GM19467 (cell line): ENCODE measurements at regions not wholly inside any gene's neighbourhood (a gene's known extent, or its start where the extent isn't known, plus 50 kb on each side); places are given as distances from the start of the nearest gene placed in this dataset.

Experiments
- ATAC-seq: cut with Tn5 transposase; IDR thresholded peaks from one replicate; pipeline ENCODE4 v1.9.1; 2021; ENCODE audit warnings: mild to moderate bottlenecking, moderate library complexity; ENCODE audit not compliant: unreplicated experiment

DNA sequence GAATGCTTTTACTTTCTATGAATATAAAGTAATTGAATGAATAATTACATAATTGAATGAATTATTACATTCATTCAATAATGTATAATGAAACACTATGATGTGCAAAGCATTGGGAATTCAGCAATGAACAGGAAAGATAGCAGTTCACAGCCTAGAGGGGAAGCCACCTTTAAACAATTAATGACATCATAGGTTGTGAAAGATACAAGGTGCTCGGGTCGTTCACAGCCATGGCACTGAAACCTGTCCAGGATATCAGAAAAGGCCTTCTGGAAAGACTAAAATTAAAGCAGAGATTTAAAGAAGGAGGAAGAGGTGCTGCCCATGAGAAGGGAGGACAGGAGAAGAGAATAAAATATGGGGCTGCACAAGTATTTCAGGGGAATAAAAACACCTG, 171.4 kb upstream of the KLF4 start:
- ATAC-seq: no peak

GRCh38 chr9:107653263-107653821, 163.8 kb upstream of the KLF4 start:
- no peak for ATAC-seq

GRCh38 chr9:107650995-107651394, 161.4 kb upstream of the KLF4 start:
- no peak for ATAC-seq

DNA sequence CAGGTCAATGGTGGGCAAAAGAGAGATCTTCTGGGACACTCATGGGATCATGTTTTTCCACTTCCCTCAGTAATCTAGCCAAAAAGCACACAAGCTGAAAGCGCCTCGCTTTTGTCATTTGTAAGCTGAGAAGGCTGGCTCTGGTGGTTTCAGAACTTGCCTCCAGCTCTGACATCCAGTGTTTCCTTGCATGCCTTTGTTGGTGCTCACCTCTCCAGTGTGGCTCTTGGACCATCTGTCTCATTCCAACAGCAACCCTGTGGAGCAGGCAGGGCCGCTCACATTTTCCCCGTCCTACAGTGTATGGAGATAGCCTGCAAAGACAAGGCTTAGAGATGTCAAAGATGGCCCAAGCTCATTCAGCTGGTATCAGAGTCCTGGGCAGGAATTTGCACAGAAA, 160.8 kb upstream of the KLF4 start:
- no peak for ATAC-seq

GRCh38 chr9:107648153-107648715, 158.7 kb upstream of the KLF4 start:
- no peak for ATAC-seq

DNA sequence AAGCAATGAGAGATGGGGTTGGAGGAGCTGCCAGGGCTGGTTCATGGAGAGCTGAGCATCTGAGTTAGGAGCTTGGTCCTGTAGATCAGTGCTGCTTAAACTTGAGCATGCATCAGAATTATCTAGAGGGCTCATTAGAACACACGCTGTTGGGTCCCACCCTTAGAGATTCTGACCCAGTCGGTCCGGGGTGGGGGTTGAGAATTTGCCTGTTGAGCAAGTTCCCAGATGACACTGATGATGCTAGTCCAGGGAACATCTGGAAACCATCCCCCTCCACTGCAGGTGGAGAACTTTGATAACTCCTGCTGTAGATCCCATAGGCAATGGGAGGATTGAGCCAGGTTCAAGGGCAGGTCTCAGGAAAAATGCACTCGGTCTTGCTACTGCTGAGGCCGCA, 158.0 kb upstream of the KLF4 start:
- no peak for ATAC-seq

DNA sequence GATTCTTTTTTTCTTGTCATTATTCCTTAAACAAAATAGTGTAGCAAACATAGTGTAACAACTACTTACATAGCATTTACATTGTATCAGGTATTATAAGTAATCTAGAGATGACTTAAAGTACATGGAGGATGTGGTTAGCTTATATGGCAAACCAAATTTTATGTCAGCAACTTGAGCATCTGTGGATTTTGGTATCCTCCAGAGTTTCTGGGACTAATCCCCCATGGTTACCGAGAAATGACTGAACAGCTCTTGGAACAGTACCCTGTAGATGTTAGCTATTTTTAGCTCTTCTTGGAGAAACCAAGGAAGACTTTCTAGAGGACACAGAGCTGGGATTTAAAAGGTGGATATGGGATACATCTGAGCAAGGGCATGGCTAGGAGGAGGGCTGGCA, 157.6 kb upstream of the KLF4 start:
- ATAC-seq: no peak

GRCh38 chr9:107645464-107645833, 155.9 kb upstream of the KLF4 start:
- ATAC-seq: no peak

DNA sequence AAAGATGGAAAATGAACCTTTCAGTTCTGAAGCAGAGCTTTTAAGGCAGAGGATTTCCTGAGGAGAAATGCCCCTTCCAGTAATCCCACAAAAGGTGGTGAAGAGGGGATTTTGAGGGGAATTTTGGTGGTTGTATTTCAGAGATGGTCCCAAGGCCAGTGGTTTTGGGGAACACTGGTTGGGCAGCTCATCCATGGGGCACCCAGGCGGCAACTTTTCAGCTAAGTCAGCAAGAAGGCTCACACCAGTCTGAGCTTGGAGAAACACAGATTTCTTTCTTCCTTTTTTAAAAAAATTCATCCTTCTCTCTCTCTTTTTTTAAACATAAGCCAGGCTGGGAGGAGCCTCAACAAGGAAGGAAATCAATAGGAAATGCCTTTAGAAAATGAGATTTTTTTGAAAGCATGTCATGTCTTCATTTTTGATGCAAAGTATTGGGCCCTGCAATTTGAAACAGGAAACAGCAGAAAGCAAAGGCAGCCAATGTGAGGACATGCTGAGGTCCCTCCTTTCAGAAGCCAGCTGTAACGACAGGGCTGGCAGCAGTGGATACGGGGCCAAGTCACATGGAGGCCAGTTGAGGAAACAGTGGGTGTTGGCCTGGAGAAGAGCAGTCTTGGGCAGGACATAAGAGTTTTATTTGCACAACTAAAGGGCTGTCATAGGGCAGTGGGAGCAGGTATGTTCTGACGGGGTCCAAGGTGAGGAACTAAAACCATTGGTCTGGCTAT, 155.3 kb upstream of the KLF4 start:
- ATAC-seq: no peak

DNA sequence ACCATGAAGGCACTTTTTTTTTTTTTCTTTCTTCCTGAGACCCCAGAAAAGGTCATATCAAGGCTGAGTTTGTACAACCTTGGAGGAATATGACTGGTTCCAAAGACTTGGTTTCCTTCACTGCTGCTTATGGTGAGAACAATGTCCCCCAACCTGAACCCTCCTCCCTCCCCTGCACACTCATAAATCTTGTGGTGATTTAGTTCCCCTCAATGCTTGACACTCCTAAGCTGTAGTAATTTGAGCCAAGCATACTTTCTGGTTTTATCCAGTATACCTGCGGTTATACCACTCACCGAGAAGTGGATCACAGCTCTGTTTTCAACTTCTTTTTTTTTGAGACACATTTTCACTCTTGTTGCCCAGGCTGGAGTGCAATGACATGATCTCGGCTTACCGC, 149.9 kb upstream of the KLF4 start:
- no peak for ATAC-seq

- no peak for ATAC-seq
Observed at GRCh38 chr9:107638521-107639310, 149.1 kb upstream of the KLF4 start.

DNA sequence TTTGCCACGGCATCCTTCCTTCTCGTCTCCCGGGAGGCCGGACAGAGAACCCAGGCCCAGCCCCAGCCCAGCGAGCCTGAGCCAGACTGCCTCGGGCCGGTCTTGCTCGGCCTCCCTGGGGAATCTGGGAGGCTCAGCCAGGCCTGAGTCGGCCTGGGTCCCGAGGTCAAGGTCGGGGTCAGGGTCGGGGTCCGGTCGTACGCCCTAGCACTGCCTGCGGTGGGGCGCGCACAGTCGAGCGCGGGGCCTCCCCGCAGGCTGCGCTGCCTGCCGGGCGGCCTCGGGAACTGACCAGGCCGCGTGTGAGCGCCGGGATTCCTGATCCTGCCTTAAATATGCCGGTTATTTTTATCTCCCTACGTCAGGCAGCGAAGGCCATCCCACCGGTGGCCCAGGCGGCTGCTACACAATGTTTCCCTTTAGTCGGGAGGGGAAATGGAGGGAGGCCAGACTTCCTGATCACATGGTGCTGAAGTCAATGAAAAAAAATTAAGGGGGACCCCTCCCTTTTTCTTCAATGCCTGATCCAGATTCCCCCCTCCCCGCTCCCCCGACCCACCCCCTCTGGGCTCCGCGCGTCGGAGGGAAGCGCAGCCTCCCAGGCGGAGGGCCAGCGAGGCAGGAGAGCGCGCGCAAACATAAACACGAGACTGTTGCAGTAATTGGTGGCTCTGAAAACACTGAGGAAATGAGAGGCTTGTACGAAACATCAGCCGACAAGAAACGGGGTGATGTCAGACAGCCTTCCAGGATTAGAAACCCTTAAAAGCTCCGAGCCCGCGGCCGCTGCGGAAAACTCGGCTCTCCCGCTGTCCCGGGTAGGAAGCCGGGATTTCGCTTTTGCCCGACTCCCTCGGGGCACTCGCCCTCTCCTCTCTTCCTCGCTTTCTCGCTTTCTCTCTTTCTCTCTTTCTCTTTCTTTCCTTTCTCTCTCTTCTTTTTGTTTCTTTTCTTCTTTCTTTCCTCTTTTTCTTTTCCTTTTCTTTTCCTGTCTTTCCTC, 148.2 kb upstream of the KLF4 start:
- no peak for ATAC-seq

GRCh38 chr9:107636571-107637381, 147.2 kb upstream of the KLF4 start:
- ATAC-seq: no peak

DNA sequence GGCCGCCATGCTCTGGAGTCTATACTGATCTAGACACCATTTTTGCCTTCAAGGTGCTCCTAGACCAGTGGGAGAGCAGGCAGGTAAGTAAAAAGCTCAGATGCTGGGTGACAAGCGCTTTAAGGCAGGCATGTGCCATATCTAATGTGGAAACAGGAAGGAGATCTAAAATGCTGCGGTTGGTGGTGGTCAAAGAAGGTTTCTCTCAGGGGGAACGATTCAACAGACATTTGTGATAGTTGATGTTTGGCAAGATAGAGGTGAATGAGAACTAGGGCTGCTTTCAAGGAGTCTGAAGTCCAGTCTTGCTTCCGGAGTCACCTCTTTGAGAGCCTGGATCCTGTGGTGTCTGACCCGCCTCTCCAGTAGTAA, 146.2 kb upstream of the KLF4 start:
- no peak for ATAC-seq

DNA sequence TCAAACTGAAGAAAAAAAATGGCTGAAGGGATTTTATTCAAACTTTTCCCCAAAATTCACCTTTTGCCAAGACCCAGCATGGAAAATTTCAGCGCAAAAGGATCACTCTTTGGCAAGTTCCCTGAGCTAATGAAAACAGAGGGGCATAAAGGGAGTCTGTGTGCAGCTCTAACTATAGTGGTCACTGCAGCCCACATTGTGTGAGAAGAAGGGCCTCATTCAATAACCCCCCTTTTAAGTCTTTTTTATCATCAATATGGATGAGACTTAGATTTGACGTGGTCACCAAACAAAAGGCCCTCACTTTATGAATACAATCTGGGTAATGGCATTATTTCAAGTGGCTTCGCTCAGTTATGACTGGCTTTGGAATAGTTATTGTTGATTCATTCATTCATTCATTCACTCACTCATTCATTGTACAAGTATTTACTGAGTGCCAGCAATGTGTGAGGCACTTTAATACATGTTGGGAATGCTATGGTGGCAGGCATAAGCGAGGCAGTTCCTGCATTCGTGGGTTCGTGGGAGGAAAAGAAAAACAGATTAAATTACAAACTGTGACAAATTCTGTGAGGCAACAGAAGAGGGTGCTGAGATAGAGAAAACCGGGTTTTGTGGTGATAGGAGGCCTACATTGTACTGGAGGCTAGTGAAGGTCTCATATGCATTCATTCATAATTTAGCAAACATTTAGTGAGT, 145.7 kb upstream of the KLF4 start:
- ATAC-seq: no peak

- ATAC-seq: no peak
Observed at GRCh38 chr9:107633406-107633805, 143.8 kb upstream of the KLF4 start.

DNA sequence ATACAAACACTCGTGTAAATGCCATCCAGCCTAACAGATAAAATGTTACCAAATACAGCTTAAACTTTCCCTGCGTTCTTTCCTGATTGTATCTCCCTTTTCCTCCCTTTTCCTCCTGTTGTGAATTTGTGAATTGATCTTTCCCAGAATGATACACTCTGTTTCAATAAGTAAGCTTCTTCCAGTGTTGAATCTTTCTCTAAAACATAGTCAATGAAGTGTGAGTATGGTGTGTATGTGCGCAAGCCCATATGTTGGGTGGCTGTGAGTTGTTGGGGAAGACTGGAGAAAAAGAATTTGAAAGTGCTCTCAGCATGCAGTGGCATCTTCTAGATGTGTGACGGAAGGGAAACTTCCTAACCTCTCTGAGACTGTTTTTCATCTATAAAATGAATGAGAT, 143.1 kb upstream of the KLF4 start:
- ATAC-seq: no peak

DNA sequence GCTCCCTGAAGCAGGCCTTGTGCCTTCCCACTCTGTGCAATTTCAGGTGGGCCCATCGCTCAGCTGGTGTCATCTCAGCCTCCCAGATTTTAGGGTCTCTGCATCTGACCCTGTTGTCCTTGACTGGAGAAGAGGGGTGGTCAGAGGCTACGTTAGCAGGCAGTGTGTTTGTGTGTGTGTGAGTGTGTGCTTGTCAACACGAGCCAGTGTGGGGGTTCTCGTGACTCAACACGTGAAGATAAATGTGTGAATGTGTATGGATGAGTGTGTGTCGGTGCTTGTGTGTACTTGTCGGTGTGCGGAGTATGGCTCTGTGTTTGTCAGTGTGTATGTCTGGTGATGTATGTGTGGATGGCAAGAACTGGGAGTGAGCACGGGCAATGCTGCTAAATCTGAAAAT, 142.6 kb upstream of the KLF4 start:
- ATAC-seq: no peak

- no peak for ATAC-seq
Observed at GRCh38 chr9:107631788-107632187, 142.2 kb upstream of the KLF4 start.
